BLaER1 (cell line): ENCODE measurements at regions not wholly inside any gene's neighbourhood (a gene's known extent, or its start where the extent isn't known, plus 50 kb on each side); places are given as distances from the start of the nearest gene placed in this dataset.
"Not testable (repeated sequence)": the region's sequence is repeated elsewhere in the genome, so short reads cannot be mapped to it uniquely, and the experiment has no call there.

ENCODE experiments used
- H3K27ac ChIP-seq: shearing (Covaris generic); formaldehyde crosslinking; 2 replicates; pipeline ENCODE4 v1.8.1; 2022
- H3K27me3 ChIP-seq: shearing (Covaris generic); formaldehyde crosslinking; 2 replicates; pipeline ENCODE4 v1.8.1; 2022
- H3K36me3 ChIP-seq: shearing (Covaris generic); formaldehyde crosslinking; 2 replicates; pipeline ENCODE4 v1.8.1; 2022
- H3K4me1 ChIP-seq: shearing (Covaris generic); formaldehyde crosslinking; 2 replicates; pipeline ENCODE4 v1.8.1; 2022
- H3K4me2 ChIP-seq: shearing (Covaris generic); formaldehyde crosslinking; 2 replicates; pipeline ENCODE4 v1.8.1; 2022
- H3K4me3 ChIP-seq: shearing (Covaris generic); formaldehyde crosslinking; 2 replicates; pipeline ENCODE4 v1.8.1; 2022
- H3K9ac ChIP-seq: shearing (Covaris generic); formaldehyde crosslinking; 2 replicates; pipeline ENCODE4 v1.8.1; 2022
- H3K9me3 ChIP-seq: shearing (Covaris generic); formaldehyde crosslinking; 2 replicates; pipeline ENCODE4 v1.8.1; 2022
- H4K20me1 ChIP-seq: shearing (Covaris generic); formaldehyde crosslinking; 2 replicates; pipeline ENCODE4 v1.8.1; 2022
- Cebpa-rat ChIP-seq: shearing (Covaris generic); IDR thresholded peaks from 2 replicates; pipeline ENCODE4 v1.8.1; 2022

DNA sequence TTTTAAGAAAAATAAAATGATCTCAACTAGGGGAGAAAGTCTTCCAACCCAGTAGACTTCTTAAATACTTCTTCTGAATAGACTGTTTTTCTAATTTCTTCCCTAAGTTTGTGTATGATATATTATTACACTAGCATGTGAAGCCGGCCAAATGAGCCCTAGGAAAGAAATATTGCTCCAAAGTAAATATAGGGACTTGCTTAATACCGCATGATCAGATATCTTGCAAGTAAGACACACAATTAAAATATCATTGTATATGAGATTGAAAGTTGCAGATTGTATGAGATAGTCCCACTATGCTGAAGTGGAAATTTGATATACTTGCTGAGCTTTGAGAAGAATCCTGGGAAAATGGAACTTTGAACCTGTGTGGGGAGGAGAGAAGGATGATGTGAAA lies 225.7 kb downstream of the BAMBI start:
- no peaks in the 10 kb centered on the region for H3K27me3 ChIP-seq
- H3K36me3 ChIP-seq: no peaks in the 10 kb centered on the region

DNA sequence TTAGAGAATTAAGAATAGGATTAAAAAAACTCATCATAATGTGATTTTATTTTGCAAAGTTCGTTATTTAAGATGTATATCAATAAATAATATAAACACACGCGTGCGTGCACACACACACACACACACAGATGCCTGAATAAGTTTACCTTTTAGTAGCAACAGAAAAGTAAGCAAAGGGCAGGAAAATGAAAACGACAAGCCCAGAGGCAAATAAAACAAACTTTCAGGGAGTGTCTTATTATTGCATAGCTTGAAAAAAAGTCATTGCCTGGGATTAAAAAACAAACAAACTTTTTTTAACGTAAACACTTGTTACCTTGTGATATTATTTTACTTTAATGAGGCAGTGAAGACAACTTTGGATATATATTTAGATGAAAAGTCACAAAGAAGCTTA lies 226.4 kb downstream of the BAMBI start:
- H3K36me3 ChIP-seq: no peaks in the 10 kb centered on the region
- no peaks in the 10 kb centered on the region for H3K27me3 ChIP-seq
- 0 out of 2 replicates have a peak, but pooled peaks cover 3% of the 10 kb centered on the region for H3K9me3 ChIP-seq
- H3K9ac ChIP-seq: no peak overlapping the region
- no peak overlapping the region for H3K27ac ChIP-seq
- H3K4me1 ChIP-seq: peaks cover 29% of the 10 kb centered on the region
- H4K20me1 ChIP-seq: no peaks in the 10 kb centered on the region
- no peak for TF ChIP-seq Cebpa-rat
- no peak overlapping the region for H3K4me3 ChIP-seq
- no peak overlapping the region for H3K4me2 ChIP-seq

More for the DNA sequence above, 225.7 kb downstream of the BAMBI start:
- no peak for TF ChIP-seq Cebpa-rat
- Histone ChIP-seq H3K27ac (no peak overlapping the region), H3K4me2 (no peak overlapping the region), H3K4me3 (no peak overlapping the region), H3K9ac (no peak overlapping the region), H3K9me3 (0 out of 2 replicates have a peak, but pooled peaks cover 3% of the 10 kb centered on the region), H4K20me1 (no peaks in the 10 kb centered on the region), H3K4me1 (peaks cover 36% of the 10 kb centered on the region)

- Histone ChIP-seq H3K4me2 (peak overlapping the region; percentile 84), H3K27ac (no peak overlapping the region), H3K4me3 (no peak overlapping the region), H3K9me3 (0 out of 2 replicates have a peak, but pooled peaks cover 7% of the 10 kb centered on the region), H3K36me3 (no peaks in the 10 kb centered on the region), H3K27me3 (no peaks in the 10 kb centered on the region), H3K4me1 (peaks cover 26% of the 10 kb centered on the region), H4K20me1 (no peaks in the 10 kb centered on the region), H3K9ac (no peak overlapping the region)
- no peak for TF ChIP-seq Cebpa-rat
Observed at GRCh38 chr10:28905371-28905770, 228.1 kb downstream of the BAMBI start.

- Histone ChIP-seq H3K27me3 (no peaks in the 10 kb centered on the region), H3K9me3 (0 out of 2 replicates have a peak, but pooled peaks cover 7% of the 10 kb centered on the region), H3K4me2 (peak overlapping the region; percentile 84), H3K36me3 (no peaks in the 10 kb centered on the region), H4K20me1 (no peaks in the 10 kb centered on the region), H3K4me1 (peaks cover 26% of the 10 kb centered on the region), H3K4me3 (peak overlapping the region; percentile 33; the same call in 1 of the 2 replicates), H3K9ac (peak overlapping the region; percentile 16; the same call in 1 of the 2 replicates), H3K27ac (no peak overlapping the region)
- TF ChIP-seq Cebpa-rat: no peak
Observed at GRCh38 chr10:28906011-28906411, 228.7 kb downstream of the BAMBI start.

- no peak for TF ChIP-seq Cebpa-rat
- Histone ChIP-seq H3K4me2 (peak overlapping the region; percentile 84), H4K20me1 (no peaks in the 10 kb centered on the region), H3K27ac (no peak overlapping the region), H3K27me3 (no peaks in the 10 kb centered on the region), H3K9ac (peak overlapping the region; percentile 16; the same call in 1 of the 2 replicates), H3K9me3 (0 out of 2 replicates have a peak, but pooled peaks cover 4% of the 10 kb centered on the region), H3K4me3 (peak overlapping the region; percentile 33; the same call in 1 of the 2 replicates), H3K36me3 (no peaks in the 10 kb centered on the region), H3K4me1 (peaks cover 26% of the 10 kb centered on the region)
Observed at GRCh38 chr10:28906415-28906814, 229.1 kb downstream of the BAMBI start.

- Histone ChIP-seq H3K9ac (no peak overlapping the region), H4K20me1 (no peaks in the 10 kb centered on the region), H3K9me3 (0 out of 2 replicates have a peak, but pooled peaks cover 4% of the 10 kb centered on the region), H3K4me2 (peak overlapping the region; percentile 84), H3K27ac (no peak overlapping the region), H3K4me1 (peaks cover 26% of the 10 kb centered on the region), H3K4me3 (no peak overlapping the region), H3K36me3 (no peaks in the 10 kb centered on the region), H3K27me3 (no peaks in the 10 kb centered on the region)
- TF ChIP-seq Cebpa-rat: no peak
Observed at GRCh38 chr10:28906934-28907333, 229.6 kb downstream of the BAMBI start.

GRCh38 chr10:28909875-28910274 lies 232.6 kb downstream of the BAMBI start:
- Histone ChIP-seq H3K4me2 (no peak overlapping the region), H3K9ac (no peak overlapping the region), H3K27ac (no peak overlapping the region), H4K20me1 (no peaks in the 10 kb centered on the region), H3K9me3 (0 out of 2 replicates have a peak, but pooled peaks cover 4% of the 10 kb centered on the region), H3K4me1 (peaks cover 26% of the 10 kb centered on the region), H3K27me3 (no peaks in the 10 kb centered on the region), H3K4me3 (no peak overlapping the region), H3K36me3 (no peaks in the 10 kb centered on the region)
- no peak for TF ChIP-seq Cebpa-rat

DNA sequence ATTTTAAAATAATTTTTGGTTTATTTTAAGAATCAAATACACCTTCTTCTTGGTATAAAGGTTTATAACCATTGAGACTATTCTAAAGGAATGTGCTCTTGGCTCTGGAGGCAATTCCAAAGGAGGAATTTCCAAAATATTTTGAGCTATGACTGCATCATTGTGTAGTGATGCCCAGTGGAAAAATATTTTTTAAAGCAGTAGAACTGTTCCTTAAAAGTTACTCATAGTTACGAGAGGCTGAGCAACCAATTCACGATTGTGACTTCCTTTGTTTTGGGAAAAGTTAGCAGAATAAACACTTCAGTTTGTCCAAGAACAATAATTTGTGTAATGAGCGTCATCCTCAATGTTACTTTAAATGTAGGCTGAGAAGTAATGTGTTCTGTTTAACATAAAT lies 233.6 kb downstream of the BAMBI start:
- no peak overlapping the region for H3K27ac ChIP-seq
- 0 out of 2 replicates have a peak, but pooled peaks cover 4% of the 10 kb centered on the region for H3K9me3 ChIP-seq
- H3K4me2 ChIP-seq: no peak overlapping the region
- TF ChIP-seq Cebpa-rat: no peak
- H3K4me3 ChIP-seq: no peak overlapping the region
- peaks cover 16% of the 10 kb centered on the region for H3K4me1 ChIP-seq
- H4K20me1 ChIP-seq: no peaks in the 10 kb centered on the region
- H3K9ac ChIP-seq: no peak overlapping the region
- no peaks in the 10 kb centered on the region for H3K27me3 ChIP-seq
- H3K36me3 ChIP-seq: no peaks in the 10 kb centered on the region

DNA sequence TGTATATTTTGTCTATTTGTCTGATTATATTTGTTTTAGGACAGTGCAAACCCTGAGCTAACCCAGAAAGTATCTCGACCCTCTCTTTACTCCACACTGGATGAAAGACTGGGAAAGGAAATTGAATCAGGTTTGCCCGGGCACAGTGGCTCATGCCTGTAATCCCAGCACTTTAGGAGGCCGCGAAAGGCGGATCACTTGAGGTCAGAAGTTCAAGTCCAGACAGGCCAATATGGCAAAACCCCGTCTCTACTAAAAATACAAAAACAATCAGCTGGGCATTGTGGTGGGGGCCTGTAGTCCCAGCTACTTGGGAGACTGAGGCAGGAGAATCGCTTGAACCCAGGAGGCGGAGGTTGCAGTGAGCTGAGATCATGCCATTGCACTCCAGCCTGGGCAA lies 234.2 kb downstream of the BAMBI start:
- not testable (repeated sequence) for H3K4me3 ChIP-seq, H3K27ac ChIP-seq, H3K9me3 ChIP-seq, H4K20me1 ChIP-seq, H3K27me3 ChIP-seq, H3K9ac ChIP-seq, H3K36me3 ChIP-seq, H3K4me2 ChIP-seq
- H3K4me1 ChIP-seq: peaks cover 10% of the 10 kb centered on the region

GRCh38 chr10:28912017-28912783 lies 234.9 kb downstream of the BAMBI start:
- no peaks in the 10 kb centered on the region for H3K27me3 ChIP-seq
- H3K9ac ChIP-seq: no peak overlapping the region
- no peak overlapping the region for H3K4me2 ChIP-seq
- no peaks in the 10 kb centered on the region for H4K20me1 ChIP-seq
- no peak for TF ChIP-seq Cebpa-rat
- H3K36me3 ChIP-seq: no peaks in the 10 kb centered on the region
- no peak overlapping the region for H3K27ac ChIP-seq
- no peak overlapping the region for H3K4me3 ChIP-seq
- 0 out of 2 replicates have a peak, but pooled peaks cover 4% of the 10 kb centered on the region for H3K9me3 ChIP-seq
- peaks cover 4% of the 10 kb centered on the region for H3K4me1 ChIP-seq
